NCI-H2196 (cell line): ENCODE measurements at regions not wholly inside any gene's neighbourhood (a gene's known extent, or its start where the extent isn't known, plus 50 kb on each side); places are given as distances from the start of the nearest gene placed in this dataset.
"Not testable (repeated sequence)": the region's sequence is repeated elsewhere in the genome, so short reads cannot be mapped to it uniquely, and the experiment has no call there.

Experiments used
- DNase-seq: peaks from one replicate; lab custom pipeline; 2025; ENCODE audit not compliant: unreplicated experiment; lab: John Stamatoyannopoulos, UW

DNA sequence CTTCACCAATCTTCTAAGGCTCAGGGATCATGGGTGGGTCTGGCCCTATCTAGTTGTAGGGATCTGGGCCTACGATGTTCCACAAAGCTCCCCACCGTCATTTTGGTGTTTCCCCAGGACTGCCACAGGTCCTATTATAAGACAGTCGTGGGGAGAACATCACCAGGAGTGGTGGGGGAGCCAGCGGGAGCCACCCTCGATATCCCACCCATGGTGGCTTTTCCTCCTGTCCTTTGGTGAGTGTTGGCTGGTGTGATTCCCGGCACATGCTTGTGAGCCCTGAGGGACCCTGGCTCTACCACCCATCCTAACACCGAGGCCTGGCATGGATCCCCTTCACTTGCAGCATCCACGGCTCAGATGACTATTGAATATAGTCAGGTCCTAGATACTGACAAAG, 247.4 kb downstream of the ACTR3B start:
- no peak for DNase-seq

DNA sequence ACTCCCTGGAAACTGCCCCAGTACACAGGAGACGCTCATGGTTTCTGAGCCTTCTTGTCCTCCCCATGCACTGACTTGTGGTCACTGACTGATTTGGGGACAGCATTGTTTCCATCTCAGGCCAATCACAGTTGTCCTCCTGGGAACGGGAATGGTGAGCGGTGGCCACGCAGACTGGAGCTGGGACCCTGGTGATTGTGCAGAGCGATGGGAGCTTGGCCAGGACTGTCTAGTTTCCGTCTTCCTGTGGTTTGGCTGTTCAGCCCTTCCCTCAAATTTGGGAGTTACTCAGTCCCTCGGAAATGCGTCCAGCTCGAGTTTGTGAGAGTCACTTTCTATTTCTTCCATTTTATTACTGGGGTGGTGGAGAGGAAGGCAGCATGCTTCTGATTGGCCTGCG, 250.9 kb downstream of the ACTR3B start:
- no peak for DNase-seq

DNA sequence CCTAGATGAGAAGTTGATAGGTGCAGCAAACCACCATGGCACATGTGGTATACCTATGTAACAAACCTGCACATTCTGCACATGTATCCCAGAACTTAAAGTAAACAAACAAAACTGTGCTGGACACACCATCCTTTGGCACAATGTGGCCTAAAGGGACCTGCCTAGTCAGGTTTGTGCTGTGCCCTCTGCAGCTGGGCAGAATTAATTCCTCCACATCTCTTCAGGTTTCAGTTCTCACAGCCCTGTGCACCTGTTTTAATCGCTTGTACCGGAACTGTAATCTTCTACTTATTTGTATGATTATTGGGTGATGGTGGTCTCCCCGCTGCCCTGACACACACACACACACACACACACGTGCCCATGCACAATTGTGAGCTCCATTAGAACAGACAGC, 252.7 kb downstream of the ACTR3B start:
- DNase-seq: no peak

DNA sequence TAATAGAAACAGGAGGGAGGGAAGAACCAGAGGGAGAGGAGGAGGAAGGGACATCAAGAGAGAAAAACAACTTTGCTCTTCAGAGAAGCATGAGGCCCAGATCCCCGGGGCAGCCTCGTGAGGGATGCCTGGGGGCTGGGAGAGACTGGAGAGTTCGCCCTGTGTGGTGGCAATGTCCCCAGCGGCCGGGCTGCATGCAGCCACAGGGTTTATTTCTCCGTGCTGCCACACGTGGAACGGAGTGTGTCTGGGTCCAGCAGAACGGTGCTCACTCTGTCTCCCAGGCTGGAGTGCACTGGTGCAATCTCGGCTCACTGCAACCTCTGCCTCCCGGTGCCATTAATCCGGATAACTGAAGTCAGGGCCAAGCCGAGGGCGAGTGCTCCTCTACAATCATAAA, 257.7 kb downstream of the ACTR3B start:
- no peak for DNase-seq

DNA sequence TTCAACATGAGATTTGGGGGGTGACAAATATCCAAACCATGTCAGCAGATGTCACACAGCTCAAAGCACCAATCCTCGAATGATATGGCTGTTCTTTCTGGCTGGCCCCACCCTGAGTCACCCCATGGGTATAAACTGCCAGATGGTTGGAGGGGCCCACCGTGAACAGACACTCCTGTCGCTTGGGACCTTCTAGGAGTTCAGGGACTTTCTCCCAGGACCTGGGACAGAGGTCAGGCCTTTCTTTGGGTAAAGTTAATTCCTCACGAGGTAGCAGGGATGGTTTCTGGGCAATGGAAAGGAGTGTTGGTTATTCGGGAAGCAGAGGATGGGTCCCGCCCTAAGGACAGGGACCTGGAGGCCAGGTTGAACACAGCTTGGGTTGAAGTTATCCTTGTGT, 262.0 kb downstream of the ACTR3B start:
- no peak for DNase-seq

DNA sequence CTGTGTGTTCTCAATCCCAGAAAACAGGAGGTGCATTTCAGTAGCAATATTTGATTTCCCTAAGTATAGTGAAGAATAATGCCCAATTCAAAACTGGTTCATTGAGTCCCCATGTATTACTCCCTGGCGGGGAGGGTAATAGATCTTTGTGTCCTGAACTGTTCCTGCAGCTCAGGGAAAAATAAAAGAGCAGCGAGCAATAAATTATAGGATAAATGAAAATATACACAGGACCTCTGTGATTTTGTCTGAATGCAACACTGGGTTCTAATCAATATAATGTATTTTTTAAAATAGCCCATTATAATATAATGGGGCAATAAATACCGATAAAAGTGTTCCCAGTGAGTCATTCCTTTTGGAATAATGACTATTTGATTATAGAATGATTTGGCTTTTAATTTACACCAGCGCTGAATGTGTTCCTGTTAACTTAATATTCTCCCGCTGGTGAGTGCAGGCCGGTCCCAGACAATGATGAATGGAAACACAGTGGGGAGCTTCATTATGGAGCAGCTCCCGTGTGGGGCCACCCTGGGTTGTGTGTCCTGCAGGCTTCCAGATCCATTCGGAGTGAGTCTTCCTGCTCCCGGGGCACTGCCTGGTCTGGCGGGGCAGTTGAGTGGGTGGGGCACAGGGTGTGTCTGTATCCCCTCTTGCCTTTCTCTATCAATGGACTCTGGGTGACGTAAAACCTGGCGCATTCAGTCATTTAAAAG, 263.1 kb downstream of the ACTR3B start:
- DNase-seq: no peak

DNA sequence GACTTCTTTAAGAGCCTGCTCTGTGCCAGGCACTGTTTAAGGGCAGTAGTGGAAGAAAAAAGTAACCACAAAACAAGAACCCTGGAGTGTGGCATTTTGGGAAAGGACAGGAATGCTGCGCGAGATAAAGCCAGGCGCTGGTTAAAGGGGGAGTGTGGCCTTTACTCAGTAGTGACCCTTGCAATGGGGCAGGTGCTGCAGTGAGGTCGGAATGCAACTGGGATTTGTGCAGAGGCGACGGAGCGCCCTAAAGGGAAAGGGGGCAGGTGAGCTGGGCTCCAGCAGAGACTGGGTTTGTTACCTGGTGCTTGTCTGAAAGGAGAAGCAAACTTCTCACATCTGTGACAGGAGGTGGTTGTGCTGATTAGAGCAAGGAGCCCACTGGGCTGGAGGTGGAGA, 263.6 kb downstream of the ACTR3B start:
- DNase-seq: no peak

DNA sequence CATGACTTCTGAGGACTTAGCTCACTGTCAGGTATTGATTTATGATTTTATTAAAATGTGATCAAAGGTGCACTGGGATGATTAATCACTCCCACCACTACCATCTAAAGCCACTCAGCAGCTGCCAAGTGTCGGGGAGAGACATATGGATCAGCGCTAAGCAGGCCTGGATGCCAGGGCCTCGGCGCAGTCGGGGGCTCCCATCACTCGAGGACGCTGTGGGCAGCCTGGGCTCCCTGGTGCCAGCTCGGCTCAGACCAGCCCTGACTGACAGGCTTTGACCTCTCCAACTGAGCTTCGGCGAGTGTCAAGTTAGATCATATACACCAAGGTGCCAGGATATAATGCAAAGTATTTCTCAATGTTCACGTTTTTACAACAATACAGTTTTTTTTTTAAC, 267.7 kb downstream of the ACTR3B start:
- DNase-seq: no peak

DNA sequence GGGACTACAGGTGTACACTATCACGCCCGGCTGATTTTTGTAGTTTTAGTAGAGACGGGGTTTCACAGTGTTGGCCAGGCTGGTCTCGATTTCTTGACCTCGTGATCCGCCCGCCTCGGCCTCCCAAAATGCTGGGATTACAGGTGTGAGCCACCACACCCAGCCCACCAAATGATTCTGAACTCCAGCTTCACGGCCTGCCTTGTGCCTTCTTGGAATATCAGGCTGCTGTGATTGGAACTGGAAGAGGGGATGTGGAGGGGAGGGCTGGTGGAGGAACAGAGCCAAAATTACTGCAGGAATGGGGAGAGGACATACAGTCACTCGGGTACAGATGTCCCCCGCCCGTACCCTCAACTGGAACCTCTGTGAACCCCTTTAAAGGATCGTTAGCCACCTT, 268.4 kb downstream of the ACTR3B start:
- DNase-seq: no peak

DNA sequence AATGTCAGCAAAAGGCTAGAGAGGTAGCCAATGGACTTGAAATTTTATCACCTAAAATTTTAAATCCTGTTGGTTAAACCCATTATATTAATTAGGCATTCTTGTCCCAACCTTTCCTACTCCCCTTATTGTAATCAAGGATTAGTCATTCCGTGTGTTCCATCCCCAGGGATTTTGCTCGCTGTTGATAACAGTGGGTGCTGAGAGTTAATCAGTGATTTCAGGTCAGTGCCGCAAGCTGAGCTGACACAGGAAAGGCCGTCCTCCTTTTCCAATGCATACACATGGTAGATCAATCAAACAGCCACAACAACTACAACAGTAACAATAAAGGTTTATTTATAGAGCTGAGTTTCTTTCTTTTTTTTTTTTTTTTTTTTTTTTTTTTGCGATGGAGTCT, 271.4 kb downstream of the ACTR3B start:
- no peak for DNase-seq

DNA sequence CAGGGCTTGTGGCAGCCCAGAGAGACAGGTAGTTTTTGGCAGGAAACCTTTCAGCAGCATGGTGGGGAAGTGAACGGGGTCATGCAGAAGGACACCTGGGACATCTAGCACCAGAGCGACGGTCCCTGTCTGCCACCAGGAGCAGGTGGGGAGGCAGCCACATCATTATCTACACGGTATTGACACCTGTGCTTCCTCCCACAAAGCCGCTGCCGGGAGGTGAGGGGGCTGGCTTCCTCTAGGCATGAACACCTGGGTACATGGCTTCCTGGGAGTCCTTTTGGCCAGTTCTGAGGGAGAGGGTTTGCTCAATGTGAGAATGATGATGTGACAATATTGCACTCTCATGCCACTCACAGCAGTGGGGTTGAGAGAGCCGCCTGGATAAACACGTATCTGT, 275.2 kb downstream of the ACTR3B start:
- DNase-seq: no peak

DNA sequence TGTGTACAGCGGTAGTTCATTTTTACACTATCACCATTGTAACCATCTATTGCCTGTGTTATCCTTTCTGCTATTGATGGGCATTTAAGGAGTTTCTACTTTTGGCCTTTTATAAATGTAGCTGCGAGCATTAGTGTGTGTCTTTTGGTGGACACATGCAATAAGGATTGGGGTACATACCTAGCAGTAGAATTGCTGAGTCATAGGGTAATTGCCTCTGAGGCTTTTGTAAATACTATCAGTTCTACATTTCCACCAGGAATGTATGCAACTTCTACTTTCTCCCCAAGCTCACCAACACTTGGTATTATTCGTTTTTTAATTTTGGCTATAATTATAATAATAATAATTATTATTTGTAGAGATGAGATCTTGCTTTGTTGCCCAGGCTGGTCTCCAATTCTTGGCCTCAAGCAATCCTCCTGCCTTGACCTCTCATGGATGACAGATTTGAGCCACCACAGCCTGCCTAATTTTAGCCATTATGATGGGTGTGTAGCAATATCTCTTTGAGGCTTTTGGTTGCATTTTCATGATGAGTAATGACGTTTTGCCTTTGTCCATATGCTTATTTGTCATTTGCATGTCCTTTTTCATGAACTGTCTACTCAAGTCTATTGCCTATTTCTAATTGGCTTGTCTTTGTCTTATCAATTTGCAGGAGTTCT, 277.0 kb downstream of the ACTR3B start:
- no peak for DNase-seq

DNA sequence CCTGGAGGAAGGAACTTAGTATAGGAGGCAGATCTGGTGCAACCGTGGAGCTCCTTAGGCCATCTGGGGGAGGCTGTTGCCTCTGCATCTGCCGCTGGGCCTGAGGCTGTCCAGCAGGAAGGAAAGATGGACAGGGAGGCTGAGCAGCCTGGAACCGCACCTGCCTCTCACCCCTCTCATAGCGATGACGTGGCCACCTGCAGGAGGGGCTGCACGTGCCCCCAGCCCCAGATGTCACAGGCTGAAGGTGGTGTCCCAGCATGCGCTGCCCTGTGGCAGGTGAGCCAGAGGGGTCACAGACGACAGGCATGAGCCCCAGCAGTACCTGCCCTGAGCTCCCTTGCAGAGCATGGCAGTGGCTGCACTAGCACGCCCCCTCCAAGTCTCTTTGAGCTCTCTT, 283.9 kb downstream of the ACTR3B start:
- no peak for DNase-seq

DNA sequence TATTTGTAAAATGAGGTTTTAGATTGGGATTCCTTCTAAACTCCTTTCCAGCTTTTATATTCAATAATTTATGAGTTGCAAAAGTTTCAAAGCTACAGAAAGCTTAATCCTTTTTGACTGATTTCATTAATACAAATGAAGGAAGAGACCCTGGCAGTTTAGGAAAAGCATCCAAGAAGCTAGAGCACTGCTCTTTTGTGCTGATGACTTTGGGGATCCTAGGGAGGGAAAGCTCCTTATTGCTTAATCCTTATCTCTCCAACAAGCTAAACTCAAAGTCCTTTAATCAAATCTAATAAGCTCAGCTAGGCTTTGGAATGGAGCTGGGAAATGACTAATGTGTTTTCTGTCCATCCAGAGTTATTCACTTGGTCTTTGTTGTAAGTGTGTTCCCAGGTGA, 285.4 kb downstream of the ACTR3B start:
- no peak for DNase-seq

DNA sequence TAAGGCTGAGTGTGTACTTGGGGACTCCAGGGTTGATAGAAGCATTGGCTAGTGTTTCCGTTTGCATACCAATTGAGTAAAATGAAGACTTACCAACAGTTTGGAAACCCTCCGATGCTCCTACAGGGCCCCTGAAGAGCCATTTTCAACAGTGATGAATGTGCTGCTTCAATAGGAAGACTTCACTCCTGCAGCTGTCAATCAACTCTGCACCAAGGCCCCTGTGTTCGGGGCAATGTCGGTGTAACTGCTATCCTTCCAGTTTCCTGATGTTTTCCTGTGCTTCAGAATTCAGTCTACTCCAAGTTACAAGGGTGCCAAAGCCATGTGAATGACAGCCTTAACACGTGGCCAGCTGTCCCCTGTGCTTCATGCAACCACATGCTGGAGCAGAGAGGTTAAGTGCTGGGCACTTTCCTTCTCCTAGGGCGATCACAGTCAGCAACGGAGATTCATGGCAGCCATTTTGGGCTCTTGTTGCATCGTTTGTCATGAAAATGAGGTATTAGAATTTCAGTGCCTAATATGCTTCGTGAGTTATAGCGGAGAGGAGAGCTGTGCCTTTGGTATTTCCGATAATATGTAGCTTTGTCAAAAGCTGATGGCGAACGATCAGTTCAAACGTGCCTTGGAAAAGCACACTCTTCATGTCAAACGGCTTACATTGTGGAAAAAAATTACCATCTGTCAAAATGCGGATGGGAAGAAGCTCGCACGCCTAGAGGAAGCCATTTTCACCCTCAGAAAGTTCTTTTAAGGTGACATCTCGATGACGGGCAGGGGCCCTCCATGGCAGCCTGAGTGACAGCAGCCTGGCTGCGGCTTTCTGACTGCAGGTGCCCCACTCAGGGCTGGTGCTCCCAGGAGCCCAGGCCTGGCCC, 287.8 kb downstream of the ACTR3B start:
- DNase-seq: no peak

DNA sequence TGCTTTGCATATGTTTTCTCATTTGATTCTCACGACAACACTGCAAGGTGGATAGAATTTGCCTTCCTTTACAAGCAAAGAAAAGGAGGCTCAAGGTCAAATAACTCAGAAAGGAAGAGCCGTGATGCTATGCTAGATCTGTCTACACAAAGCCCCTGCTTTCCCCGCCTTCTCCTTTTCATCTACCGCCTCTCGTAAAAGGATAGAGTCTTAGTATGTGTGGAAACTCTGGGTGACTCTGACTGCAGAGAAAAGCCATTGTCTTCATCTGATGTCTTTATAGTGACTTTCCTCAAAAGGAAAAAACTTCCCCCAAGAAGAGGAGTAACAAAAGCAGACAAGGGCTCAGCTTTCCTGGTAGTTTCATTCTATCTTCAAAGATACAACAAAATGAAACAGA, 292.7 kb downstream of the ACTR3B start:
- no peak for DNase-seq

DNA sequence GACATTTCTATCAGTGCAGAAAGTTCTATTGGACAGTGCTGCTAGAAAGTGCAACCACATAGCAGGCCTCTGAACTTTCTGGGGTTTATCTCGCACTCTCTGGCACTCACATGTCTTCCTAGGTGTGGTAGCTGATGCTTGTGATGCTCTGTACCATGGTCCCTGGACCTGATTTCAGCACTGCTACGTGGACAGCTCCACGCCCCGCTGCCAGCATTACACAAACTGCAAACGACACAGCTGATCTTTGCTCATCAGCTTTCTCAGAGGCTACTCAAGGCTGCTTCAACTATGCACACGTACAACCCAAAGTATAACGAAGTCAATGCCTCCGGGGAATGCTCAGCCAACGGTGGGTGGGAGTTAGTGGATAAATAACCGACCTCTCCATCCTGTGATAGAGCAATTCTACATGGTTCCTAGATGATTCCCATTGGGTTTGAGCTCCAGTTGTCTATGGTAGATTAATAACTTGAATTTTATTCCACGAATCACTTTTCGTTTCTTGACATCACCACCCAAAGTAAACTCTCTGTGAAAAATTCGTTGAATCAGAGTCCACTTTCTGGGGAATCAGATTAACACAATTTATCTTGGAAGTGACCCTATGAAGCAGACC, 302.5 kb downstream of the ACTR3B start:
- DNase-seq: no peak

DNA sequence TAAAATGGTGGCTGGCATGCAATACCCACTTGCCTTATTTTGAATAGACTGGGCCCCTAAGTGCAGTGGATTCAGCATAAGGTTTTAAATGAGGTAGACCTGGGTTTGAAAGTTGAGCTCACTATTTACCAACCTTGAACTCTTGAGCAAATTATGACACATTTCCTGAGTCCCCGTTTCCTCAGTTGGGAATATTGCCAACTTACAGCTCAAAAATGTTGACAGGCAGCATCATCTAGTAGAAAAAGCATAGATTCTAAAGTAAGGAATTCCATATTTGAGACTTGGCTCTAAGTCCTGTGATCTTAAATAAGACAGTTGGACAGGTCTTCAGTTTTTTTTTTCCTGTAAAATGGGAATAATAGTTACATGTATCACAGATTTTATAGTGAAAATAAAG, 305.5 kb downstream of the ACTR3B start:
- DNase-seq: no peak

DNA sequence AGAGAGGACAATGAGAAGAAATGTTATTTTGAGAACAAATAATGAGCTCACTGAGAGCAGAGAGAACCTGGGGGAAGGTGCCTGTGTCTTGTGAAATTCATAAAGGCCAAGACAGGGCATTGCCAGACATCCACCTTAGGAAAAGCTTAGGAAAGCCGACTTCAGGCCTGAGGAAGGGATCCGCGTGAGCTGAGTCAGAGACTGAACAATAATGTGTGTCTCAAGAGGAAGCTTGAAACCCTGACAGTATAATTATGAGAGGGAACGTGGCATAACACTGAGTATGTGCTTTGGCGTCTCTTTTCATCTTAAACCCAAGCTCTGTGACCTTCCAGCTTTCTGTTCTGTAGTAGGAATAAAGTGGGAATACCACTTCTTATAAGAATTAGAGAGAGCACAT, 307.2 kb downstream of the ACTR3B start:
- DNase-seq: no peak

DNA sequence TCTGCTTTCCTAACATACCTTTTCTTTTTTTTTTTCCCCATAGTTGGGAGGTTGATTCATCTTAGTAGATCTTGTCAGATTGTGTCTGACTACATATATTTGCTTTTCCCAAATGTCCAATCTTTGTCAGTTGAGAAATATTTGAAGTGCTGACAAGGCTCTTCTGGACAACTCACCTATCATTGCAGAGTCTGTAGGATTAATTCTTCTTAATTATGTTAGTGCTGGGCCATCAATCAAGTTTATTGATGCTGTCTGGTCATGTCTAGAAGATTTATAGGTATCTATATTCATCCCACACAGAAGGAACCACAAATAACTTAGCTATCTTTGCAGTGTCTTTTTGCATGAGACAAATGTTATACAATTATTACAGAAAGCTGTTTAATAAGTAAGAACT, 310.6 kb downstream of the ACTR3B start:
- DNase-seq: no peak

DNA sequence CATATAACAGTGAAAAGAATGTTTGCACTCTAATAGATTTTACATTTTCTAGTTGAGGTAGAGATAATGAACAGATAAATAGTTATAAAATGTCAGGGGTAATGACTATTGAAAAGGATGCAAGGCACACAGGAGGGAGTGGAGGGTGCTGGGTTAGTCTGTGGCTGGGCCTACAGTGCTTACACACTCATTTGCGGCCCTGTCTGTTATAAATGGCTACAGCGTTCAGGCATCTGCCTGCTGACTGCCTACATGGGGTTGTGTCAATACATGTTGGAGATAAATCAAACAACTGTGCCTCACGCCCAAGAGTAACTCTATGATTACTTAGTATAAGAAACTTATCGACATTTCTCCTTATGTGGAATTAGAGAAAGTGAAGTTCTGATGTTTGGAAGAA, 313.3 kb downstream of the ACTR3B start:
- no peak for DNase-seq

DNA sequence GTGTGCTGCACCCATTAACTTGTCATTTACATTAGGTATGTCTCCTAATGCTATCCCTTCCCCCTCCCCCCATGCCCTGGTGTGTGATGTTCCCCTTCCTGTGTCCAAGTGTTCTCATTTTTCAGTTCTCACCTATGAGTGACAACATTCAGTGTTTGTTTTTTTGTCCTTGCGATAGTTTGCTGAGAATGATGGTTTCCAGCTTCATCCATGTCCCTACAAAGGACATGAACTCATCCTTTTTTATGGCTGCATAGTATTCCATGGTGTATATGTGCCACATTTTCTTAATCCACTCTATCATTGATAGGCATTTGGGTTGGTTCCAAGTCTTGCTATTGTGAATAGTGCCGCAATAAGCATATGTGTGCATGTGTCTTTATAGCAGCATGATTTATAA, 316.7 kb downstream of the ACTR3B start:
- not testable (repeated sequence) for DNase-seq
